ENCODE measurements at regions not wholly inside any gene's neighbourhood (a gene's known extent, or its start where the extent isn't known, plus 50 kb on each side); places are given as distances from the start of the nearest gene placed in this dataset.

DNA sequence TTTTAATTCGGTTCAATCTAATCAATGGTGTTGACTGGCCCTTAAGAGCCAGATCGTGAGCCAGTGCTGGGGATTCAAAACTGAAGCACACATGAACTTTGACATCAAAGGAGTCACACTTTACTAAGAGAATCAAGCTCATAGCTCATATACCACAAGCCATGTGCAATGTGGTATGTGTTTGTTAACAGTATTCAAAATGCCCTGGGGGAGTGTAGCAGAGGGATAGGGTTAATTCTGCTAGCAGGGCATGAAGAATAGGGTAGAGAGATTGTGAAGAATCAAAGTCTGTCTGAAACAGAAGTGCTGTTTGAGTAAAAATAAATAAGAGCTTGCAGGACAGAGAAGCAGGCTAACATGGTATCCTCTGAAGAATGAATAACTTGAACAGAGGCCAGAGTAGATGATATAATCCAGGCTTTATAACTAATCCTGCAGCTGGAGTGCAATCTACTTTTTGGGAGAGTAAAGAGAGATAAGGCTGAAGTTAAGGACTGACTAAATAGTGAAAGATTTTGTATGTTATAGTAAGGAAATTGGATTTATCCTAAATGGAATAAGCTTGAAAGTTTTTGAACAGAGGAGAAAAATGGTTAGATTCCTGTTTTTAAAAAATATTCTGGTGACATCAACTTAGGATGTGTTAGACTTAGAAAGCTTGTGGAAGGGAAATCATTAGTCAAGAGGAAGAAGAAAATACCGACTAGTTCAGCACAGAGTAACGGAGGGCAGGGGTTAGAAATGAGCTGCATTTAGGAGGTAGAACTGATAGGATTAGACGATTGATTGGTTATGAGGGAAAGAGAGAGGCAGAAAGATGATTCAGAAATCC, 292.0 kb downstream of the NFKBIZ start:
- in situ Hi-C loops (cut with MboI; ENCODE audit: low sequenced_read_pairs) = no loop called here

GRCh38 chr3:102141928-102142239, 292.6 kb downstream of the NFKBIZ start:
- in situ Hi-C loops (cut with MboI; ENCODE audit: low sequenced_read_pairs) = no loop called here

DNA sequence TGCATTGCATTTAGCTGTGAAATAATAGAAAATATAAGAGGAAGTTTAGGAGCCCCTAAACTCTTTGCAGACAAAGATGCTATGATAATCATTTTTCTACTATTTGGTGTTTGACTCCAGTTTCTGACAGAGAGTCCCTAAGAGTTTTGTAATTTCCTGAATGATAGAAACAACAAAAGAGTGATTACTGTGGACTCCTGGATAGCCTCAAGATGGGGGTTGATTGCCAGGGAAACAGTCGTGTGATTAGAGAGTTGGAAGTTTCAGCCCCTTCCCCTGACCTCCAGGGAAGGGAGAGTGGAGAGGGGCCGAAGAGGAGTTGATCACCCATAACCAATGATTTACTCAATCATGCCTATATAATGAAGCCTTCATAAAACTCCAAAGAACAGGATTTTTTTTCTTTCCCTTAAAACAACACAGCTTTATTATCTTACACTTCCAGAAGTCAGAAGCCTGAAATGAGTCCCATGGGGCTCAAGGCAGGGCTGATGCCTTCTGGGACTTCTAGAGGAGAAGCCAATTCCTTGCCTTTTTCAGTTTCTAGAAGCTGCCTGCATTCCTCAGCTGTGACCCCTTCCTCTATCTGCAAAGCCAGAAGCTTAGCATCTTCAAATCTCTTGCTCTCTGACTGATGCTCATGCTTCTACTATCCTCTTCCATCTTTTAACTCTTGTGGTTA, 292.3 kb upstream of the ZPLD1 start:
- in situ Hi-C loops (cut with MboI; ENCODE audit: low sequenced_read_pairs) = no loop called here

DNA sequence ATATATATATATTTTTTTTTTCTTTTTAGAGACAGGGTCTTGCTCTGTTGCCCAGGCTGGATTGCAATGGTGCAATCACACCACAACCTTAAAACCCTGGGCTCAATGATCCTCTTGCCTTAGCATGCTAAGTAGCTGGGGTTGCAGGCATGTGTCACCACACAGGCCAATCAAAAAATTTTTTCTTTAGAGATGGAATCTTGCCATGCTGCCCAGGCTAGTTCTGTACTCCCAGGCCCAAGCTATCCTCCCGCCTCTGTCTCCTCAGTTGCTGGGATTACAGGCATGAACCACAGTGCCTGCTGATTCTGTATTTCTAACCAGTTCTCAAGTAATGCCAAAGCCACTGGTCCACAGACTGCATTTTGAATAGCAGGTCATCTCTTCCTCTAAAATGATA, 291.3 kb upstream of the ZPLD1 start:
- in situ Hi-C loops (cut with MboI; ENCODE audit: low sequenced_read_pairs) = no loop called here

- in situ Hi-C loops (cut with MboI; ENCODE audit: low sequenced_read_pairs) = no loop called here
Measured at GRCh38 chr3:102144063-102144462, 290.8 kb upstream of the ZPLD1 start.

DNA sequence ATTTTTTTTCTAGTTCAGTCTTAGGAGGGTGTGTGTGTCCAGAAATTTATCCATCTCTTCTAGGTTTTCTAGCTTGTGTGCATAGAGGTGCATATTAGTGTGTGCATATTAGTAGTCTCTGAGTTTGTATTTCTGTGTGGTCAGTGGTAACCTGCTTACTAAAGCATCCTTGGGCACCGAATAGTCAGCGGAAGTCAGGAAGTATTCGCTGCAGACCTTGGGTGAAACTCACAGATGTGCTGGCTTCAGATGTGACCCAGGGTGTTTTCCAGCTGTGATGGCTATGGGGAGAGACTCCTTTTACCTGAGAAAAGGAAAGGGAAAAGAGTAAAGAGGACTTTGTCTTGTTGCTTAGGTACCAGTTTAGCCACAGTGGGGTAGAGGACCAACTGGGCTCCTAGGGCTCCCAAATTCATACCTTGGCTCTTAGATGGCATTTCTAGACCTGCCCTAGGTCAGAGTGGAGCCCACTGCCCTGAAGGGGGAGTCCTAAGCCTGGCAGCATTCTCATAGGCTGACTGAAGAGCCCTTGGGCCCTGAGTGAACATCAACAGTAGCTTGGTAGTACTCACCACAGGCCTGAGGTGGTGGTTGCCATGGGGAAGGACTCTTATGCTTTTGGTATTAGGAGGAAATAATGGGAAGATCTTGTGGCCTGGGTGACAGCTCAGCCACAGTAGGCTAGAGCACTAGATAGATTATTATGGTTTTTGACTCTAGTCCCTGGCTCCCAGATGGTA, 286.0 kb upstream of the ZPLD1 start:
- in situ Hi-C loops (cut with MboI; ENCODE audit: low sequenced_read_pairs) = no loop called here

- in situ Hi-C loops (cut with MboI; ENCODE audit: low sequenced_read_pairs) = no loop called here
Measured at GRCh38 chr3:102151935-102152334, 282.9 kb upstream of the ZPLD1 start.

GRCh38 chr3:102156426-102156825, 278.4 kb upstream of the ZPLD1 start:
- in situ Hi-C loops (cut with MboI; ENCODE audit: low sequenced_read_pairs) = no loop called here

- in situ Hi-C loops (cut with MboI; ENCODE audit: low sequenced_read_pairs) = no loop called here
Measured at GRCh38 chr3:102158080-102158740, 276.6 kb upstream of the ZPLD1 start.

GRCh38 chr3:102159810-102160451, 274.9 kb upstream of the ZPLD1 start:
- in situ Hi-C loops (cut with MboI; ENCODE audit: low sequenced_read_pairs) = no loop called here

DNA sequence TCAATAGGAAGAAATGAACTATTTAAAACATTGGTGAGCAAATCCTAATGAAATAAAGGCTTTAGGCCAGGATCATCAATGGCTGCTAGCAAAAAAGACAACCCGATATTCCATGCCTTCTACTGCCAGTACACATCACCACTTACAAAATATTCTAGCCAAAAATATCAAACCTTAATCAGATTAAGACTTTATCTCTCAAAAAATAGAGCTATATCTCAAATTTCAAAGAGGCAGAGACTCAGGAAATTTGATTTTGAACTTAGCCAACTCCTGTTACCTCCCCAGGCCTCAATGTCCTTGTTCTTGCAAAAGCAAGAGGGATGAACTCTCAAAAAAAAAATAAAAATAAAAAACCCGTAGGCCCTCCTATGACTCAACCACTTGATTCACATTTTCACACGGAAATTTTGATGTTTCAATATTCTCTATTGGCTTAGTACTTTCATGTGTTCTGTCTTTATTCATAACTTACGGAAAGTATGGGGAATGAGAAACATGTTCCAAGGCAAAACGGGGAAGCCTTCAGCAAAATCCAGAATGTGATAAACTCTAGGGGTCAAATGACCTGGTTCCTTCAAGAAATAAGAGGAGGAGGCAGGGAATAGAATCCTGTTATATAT, 273.3 kb upstream of the ZPLD1 start:
- in situ Hi-C loops (cut with MboI; ENCODE audit: low sequenced_read_pairs) = no loop called here

GRCh38 chr3:102162251-102162650, 272.6 kb upstream of the ZPLD1 start:
- in situ Hi-C loops (cut with MboI; ENCODE audit: low sequenced_read_pairs) = no loop called here

DNA sequence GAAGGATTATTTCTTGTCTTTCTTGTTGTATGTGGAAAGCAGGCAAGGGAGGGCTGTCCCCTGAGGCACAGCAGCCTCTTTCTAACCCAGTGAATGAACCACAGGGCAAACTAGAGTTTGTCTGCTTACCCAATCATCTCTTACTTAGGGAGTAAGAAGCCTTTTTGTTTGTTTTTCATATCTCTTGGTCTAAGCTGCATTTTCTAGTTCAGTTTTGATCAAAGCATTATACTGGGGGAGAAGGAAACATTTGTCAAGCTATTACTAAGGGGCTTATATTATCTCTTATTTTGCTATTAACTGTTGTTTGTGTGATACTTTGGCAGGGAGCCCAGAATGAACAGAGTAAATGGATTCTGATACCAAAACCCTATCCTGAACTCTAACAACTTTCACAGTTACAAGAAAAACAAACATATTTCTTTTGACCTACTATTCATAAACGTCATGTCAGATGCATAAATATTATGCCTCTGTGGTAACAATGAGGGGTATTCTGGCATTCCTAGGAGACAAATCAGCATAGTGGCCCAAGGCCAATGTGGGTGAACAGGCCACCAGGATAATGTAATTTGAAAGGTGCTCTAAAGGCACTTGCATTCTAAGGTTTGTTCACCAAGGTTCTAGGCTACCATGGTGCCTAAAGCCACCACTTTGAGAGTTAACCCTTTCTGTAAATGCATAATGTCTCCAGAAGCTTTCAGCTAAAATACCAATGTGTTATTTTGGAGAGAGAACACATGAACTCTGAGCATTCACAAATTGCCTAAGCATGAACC, 271.6 kb upstream of the ZPLD1 start:
- in situ Hi-C loops (cut with MboI; ENCODE audit: low sequenced_read_pairs) = no loop called here

GRCh38 chr3:102163818-102164154, 271.0 kb upstream of the ZPLD1 start:
- in situ Hi-C loops (cut with MboI; ENCODE audit: low sequenced_read_pairs) = no loop called here

- in situ Hi-C loops (cut with MboI; ENCODE audit: low sequenced_read_pairs) = no loop called here
Measured at GRCh38 chr3:102165367-102165766, 269.4 kb upstream of the ZPLD1 start.

GRCh38 chr3:102169915-102170479, 264.8 kb upstream of the ZPLD1 start:
- in situ Hi-C loops (cut with MboI; ENCODE audit: low sequenced_read_pairs) = no loop called here

- in situ Hi-C loops (cut with MboI; ENCODE audit: low sequenced_read_pairs) = no loop called here
Measured at GRCh38 chr3:102170545-102170944, 264.3 kb upstream of the ZPLD1 start.

DNA sequence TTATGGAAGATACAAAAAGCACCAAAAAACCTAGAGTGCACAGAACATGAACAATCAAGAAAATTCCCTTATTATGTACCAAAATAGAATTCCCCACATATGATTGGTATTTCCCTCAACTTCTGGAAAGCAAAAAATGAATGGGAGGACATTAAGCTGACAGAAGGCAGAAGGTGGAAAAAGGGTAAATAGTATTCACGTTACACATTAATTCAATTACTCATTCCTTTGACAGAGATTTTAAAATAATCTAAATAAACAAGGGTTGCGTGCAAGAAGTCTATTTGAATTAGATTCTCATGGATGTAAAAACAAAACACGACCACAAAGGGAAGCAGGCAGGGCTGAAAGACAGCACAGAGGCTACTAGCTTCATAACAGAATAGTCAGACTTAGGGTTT, 260.5 kb upstream of the ZPLD1 start:
- in situ Hi-C loops (cut with MboI; ENCODE audit: low sequenced_read_pairs) = no loop called here

- in situ Hi-C loops (cut with MboI; ENCODE audit: low sequenced_read_pairs) = no loop called here
Measured at GRCh38 chr3:102174832-102175374, 259.9 kb upstream of the ZPLD1 start.
